PFSK-1 (cell line): ENCODE measurements at regions not wholly inside any gene's neighbourhood (a gene's known extent, or its start where the extent isn't known, plus 50 kb on each side); places are given as distances from the start of the nearest gene placed in this dataset.

Experiments
- FOXP2 ChIP-seq: optimal IDR thresholded peaks from 2 replicates; pipeline ENCODE3; 2011; ENCODE audit warnings: borderline replicate concordance, control low read depth, inconsistent platforms; ENCODE audit not compliant: insufficient read depth; ENCODE audit errors: extremely low read length, extremely low read depth
- POLR2AphosphoS5 ChIP-seq: IDR thresholded peaks from 2 replicates; pipeline ENCODE4 v1.6.1; 2012; ENCODE audit warnings: low read depth, mild to moderate bottlenecking, control low read depth, low read length, moderate library complexity
- SIN3A ChIP-seq: IDR thresholded peaks from 2 replicates; pipeline ENCODE4 v1.6.1; 2012; ENCODE audit warnings: mild to moderate bottlenecking, low read length, moderate library complexity, borderline replicate concordance; ENCODE audit not compliant: insufficient read depth
- TAF1 ChIP-seq: IDR thresholded peaks from 2 replicates; pipeline ENCODE4 v1.6.1; 2012; ENCODE audit warnings: low read length, control low read depth, borderline replicate concordance; ENCODE audit not compliant: insufficient read depth
- TF ChIP-seq, protein P1 (sequence below), 2 experiments: IDR thresholded peaks; 2 replicates each; pipeline versions ENCODE4 v1.6.1 to v1.8.0; 2011 to 2012; ENCODE audit warnings: low read depth in 2 of 2, low read length in 2 of 2, control low read depth in 1 of 2, inconsistent platforms in 1 of 2, mild to moderate bottlenecking in 1 of 2, moderate library complexity in 1 of 2; ENCODE audit not compliant: insufficient read depth in 1 of 2

- TF ChIP-seq TAF1 (no peak), FOXP2 (no peak), SIN3A (no peak), POLR2AphosphoS5 (no peak)
- TF ChIP-seq, protein P1, sequence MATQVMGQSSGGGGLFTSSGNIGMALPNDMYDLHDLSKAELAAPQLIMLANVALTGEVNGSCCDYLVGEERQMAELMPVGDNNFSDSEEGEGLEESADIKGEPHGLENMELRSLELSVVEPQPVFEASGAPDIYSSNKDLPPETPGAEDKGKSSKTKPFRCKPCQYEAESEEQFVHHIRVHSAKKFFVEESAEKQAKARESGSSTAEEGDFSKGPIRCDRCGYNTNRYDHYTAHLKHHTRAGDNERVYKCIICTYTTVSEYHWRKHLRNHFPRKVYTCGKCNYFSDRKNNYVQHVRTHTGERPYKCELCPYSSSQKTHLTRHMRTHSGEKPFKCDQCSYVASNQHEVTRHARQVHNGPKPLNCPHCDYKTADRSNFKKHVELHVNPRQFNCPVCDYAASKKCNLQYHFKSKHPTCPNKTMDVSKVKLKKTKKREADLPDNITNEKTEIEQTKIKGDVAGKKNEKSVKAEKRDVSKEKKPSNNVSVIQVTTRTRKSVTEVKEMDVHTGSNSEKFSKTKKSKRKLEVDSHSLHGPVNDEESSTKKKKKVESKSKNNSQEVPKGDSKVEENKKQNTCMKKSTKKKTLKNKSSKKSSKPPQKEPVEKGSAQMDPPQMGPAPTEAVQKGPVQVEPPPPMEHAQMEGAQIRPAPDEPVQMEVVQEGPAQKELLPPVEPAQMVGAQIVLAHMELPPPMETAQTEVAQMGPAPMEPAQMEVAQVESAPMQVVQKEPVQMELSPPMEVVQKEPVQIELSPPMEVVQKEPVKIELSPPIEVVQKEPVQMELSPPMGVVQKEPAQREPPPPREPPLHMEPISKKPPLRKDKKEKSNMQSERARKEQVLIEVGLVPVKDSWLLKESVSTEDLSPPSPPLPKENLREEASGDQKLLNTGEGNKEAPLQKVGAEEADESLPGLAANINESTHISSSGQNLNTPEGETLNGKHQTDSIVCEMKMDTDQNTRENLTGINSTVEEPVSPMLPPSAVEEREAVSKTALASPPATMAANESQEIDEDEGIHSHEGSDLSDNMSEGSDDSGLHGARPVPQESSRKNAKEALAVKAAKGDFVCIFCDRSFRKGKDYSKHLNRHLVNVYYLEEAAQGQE (IDR thresholded peaks at IDR 0.05; ENCODE audit: insufficient read depth in 1 of 2, low read depth in 2 of 2, low read length in 2 of 2) = no peak
Measured at GRCh38 chr9:24218656-24219055, 327.0 kb downstream of the IZUMO3 start.

DNA sequence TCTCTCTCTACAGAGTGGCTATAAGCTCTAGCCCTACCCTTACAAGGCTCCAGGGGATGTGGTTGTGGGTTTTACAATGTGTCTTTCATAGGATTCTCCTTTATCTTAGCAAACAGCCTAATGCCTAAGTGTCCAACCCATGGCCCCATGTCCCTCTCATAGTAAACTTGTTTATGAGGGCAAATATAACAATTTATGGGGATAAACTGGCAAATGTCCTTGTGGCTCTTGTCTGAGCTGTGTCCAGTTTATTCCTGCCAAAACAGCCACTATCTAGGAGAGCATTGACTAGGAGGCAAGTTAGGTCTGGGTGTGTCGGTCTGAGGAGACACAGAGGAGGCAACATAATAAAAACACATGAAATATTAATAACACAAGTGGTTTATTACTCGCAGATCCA is 335.1 kb downstream of the IZUMO3 start:
- TF ChIP-seq TAF1 = no peak
- no peak for TF ChIP-seq POLR2AphosphoS5
- TF ChIP-seq, protein P1 (IDR thresholded peaks at IDR 0.05; ENCODE audit: insufficient read depth in 1 of 2, low read depth in 2 of 2, low read length in 2 of 2) = no peak
- TF ChIP-seq FOXP2 = no peak
- no peak for TF ChIP-seq SIN3A

- TF ChIP-seq TAF1 (no peak), SIN3A (no peak), FOXP2 (no peak), POLR2AphosphoS5 (no peak)
- TF ChIP-seq, protein P1 (IDR thresholded peaks at IDR 0.05; ENCODE audit: insufficient read depth in 1 of 2, low read depth in 2 of 2, low read length in 2 of 2) = no peak
Measured at GRCh38 chr9:24189986-24190385, 355.7 kb downstream of the IZUMO3 start.

GRCh38 chr9:24144796-24145195 is 318.8 kb upstream of the ELAVL2 start:
- TF ChIP-seq POLR2AphosphoS5 (no peak), FOXP2 (no peak), TAF1 (no peak), SIN3A (no peak)
- TF ChIP-seq, protein P1 (IDR thresholded peaks at IDR 0.05; ENCODE audit: insufficient read depth in 1 of 2, low read depth in 2 of 2, low read length in 2 of 2) = no peak

- no peak for TF ChIP-seq POLR2AphosphoS5
- TF ChIP-seq TAF1 = no peak
- no peak for TF ChIP-seq SIN3A
- TF ChIP-seq, protein P1 (IDR thresholded peaks at IDR 0.05; ENCODE audit: insufficient read depth in 1 of 2, low read depth in 2 of 2, low read length in 2 of 2) = no peak
- TF ChIP-seq FOXP2 = no peak
Measured at GRCh38 chr9:24132244-24132643, 306.2 kb upstream of the ELAVL2 start.
